ENCODE measurements at regions not wholly inside any gene's neighbourhood (a gene's known extent, or its start where the extent isn't known, plus 50 kb on each side); places are given as distances from the start of the nearest gene placed in this dataset.

DNA sequence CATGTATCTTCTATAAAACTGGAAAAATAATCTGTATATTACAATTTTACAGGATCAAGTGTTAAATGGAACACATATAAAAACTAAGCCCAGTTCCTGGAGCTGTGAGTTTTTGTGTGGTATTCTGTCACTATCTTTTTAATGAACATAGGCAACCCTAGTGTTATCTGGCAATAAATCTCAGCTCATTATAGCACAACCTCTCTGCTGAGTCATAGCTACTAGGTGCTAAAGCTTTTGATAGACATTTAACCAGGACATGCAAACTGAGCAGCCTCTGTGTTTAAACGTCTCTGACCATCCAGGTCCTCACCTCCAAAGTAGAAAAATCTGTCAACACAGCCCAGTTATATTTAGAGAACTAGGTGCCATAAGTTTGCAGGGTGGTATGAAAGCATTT lies 91.0 kb upstream of the CARD18 start (continued):
- TF ChIP-seq GATAD2B (conservative IDR thresholded peaks at IDR 0.05; ENCODE audit: low read depth) (no peak), CHD1 (IDR thresholded peaks at IDR 0.05; ENCODE audit: low read depth, low read length) (no peak), CREM (IDR thresholded peaks at IDR 0.05; ENCODE audit: low read depth) (no peak)
- TF ChIP-seq, protein P1, sequence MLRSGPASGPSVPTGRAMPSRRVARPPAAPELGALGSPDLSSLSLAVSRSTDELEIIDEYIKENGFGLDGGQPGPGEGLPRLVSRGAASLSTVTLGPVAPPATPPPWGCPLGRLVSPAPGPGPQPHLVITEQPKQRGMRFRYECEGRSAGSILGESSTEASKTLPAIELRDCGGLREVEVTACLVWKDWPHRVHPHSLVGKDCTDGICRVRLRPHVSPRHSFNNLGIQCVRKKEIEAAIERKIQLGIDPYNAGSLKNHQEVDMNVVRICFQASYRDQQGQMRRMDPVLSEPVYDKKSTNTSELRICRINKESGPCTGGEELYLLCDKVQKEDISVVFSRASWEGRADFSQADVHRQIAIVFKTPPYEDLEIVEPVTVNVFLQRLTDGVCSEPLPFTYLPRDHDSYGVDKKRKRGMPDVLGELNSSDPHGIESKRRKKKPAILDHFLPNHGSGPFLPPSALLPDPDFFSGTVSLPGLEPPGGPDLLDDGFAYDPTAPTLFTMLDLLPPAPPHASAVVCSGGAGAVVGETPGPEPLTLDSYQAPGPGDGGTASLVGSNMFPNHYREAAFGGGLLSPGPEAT (IDR thresholded peaks at IDR 0.05; ENCODE audit: low read depth): no peak

DNA sequence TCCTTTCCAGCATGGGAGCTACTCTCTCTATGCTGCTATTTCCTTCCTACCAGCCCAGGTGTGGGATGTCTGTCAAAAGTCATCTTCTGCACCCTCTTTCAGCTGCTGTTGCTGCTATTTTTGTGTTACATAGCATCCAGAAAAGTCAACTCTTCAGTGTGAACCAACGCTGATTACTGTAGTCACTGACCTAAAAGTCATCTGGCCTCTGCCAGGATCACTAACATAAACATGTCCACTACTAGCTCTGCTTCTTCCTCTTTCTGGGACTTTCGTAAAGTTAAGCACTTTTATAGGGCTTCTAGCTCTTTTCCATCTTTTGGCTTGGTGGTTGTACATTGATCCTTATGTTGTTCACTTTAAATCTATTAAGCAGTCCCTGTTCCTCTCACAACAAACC lies 90.2 kb upstream of the CARD18 start:
- no peak for TF ChIP-seq NFYB (IDR thresholded peaks at IDR 0.05; ENCODE audit: insufficient read depth, low read depth, low read length)

DNA sequence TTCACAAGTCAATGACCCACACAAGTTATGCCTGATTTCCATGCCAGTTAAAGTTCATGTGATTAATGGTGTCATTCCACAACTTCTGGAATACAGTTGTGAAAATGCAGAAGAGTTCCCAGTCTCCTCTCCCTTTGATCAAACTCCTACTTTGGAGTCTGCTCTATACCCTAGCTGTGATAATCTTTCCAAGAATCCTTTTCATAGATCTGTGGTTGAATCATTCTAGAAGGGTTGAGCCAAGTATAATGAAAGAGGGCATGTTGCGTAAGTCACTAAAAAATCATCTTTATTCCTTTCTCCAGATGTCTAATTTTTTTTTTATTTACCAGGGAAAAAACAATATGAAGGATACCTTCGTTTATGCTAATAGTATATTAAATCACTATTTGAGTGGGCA lies 89.7 kb upstream of the CARD18 start:
- no TSS peak for BruUV-seq (replicated peaks)
- WGBS (ENCODE audit: insufficient coverage, insufficient replicate concordance, low lambda C conversion rate, missing lambda C conversion rate): 18% methylated on average over 2 of the region's 2 CpGs

More for the DNA sequence above, 90.2 kb upstream of the CARD18 start:
- Histone ChIP-seq H3K9me3 (replicated peaks; ENCODE audit: control insufficient read depth, insufficient read depth, low read length) (no peaks in the 10 kb centered on the region), H2AFZ (ENCODE audit: control insufficient read depth, low read depth, low read length) (no peak overlapping the region), H3K9ac (ENCODE audit: control insufficient read depth, insufficient read depth, low read length) (no peak overlapping the region), H3K27me3 (replicated peaks in 1 of 2; ENCODE audit: control insufficient read depth in 2 of 2, insufficient read depth in 2 of 2, low read length in 1 of 2) (no peaks in the 10 kb centered on the region), H4K20me1 (ENCODE audit: control insufficient read depth, insufficient read depth) (no peaks in the 10 kb centered on the region), H3K4me1 (ENCODE audit: control insufficient read depth, insufficient read depth, low read length) (no peaks in the 10 kb centered on the region), H3K4me3 (no peak overlapping the region), H3K36me3 (ENCODE audit: control insufficient read depth in 2 of 2, insufficient read depth in 2 of 2, low read length in 1 of 2) (no peaks in the 10 kb centered on the region), H3K4me2 (ENCODE audit: control insufficient read depth, insufficient read depth) (no peak overlapping the region), H3K79me2 (ENCODE audit: control insufficient read depth, insufficient read depth, low read length) (no peaks in the 10 kb centered on the region), H3K27ac (ENCODE audit: control insufficient read depth, insufficient read depth) (no peak overlapping the region)
- ChIA-PET SMC1A (ENCODE audit: uncharacterized antibody, unreplicated experiment) (no interaction called here), RAD21 (ENCODE audit: unreplicated experiment) (no interaction called here), CTCF (no interaction called here), POLR2A (no interaction called here)
- in situ Hi-C loops (cut with MboI) (no loop called here), intact Hi-C loops (cut with micrococcal nuclease; ENCODE audit: unreplicated experiment) (no loop called here)
- BruUV-seq (replicated peaks): no TSS peak
- ATAC-seq (no peak), DNase-seq (ENCODE audit: low read depth, low spot score) (no peak), FAIRE-seq (no peak)
- WGBS (ENCODE audit: insufficient coverage, insufficient replicate concordance, low lambda C conversion rate, missing lambda C conversion rate): 0% methylated on average over 2 of the region's 2 CpGs

More for the DNA sequence above, 89.7 kb upstream of the CARD18 start:
- no peak overlapping the region for H2AFZ ChIP-seq (ENCODE audit: control insufficient read depth, low read depth, low read length)
- H3K9ac ChIP-seq (ENCODE audit: control insufficient read depth, insufficient read depth, low read length): no peak overlapping the region
- ChIA-PET SMC1A (ENCODE audit: uncharacterized antibody, unreplicated experiment) (interaction anchor here (1.3 kb wide), 1 partner anchor 15 kb away, joined by 3 read pairs; no protein-coding TSS in a partner anchor), CTCF (no interaction called here), RAD21 (ENCODE audit: unreplicated experiment) (no interaction called here), POLR2A (no interaction called here)
- in situ Hi-C loops (cut with MboI): no loop called here
- no peaks in the 10 kb centered on the region for H3K9me3 ChIP-seq (replicated peaks; ENCODE audit: control insufficient read depth, insufficient read depth, low read length)
- no peaks in the 10 kb centered on the region for H3K27me3 ChIP-seq (replicated peaks in 1 of 2; ENCODE audit: control insufficient read depth in 2 of 2, insufficient read depth in 2 of 2, low read length in 1 of 2)
- H3K4me2 ChIP-seq (ENCODE audit: control insufficient read depth, insufficient read depth): no peak overlapping the region
- TF ChIP-seq RFX5 (IDR thresholded peaks at IDR 0.05; ENCODE audit: low read depth, low read length): no peak
- TF ChIP-seq SMARCA5 (IDR thresholded peaks at IDR 0.05): no peak
- no peak for TF ChIP-seq GABPA (IDR thresholded peaks at IDR 0.05; ENCODE audit: low read depth)
- no peak for TF ChIP-seq NFYB (IDR thresholded peaks at IDR 0.05; ENCODE audit: insufficient read depth, low read depth, low read length)
- TF ChIP-seq GATAD2B (conservative IDR thresholded peaks at IDR 0.05; ENCODE audit: low read depth): no peak
- TF ChIP-seq EP300 (IDR thresholded peaks at IDR 0.05; ENCODE audit: borderline replicate concordance in 1 of 2, control insufficient read depth in 1 of 2, low read depth in 2 of 2, low read length in 2 of 2): no peak
- no peak for TF ChIP-seq ATF7 (IDR thresholded peaks at IDR 0.05; ENCODE audit: low read depth)
- TF ChIP-seq CBX3 (IDR thresholded peaks at IDR 0.05; ENCODE audit: borderline replicate concordance, low read depth): no peak
- TF ChIP-seq, protein P2, sequence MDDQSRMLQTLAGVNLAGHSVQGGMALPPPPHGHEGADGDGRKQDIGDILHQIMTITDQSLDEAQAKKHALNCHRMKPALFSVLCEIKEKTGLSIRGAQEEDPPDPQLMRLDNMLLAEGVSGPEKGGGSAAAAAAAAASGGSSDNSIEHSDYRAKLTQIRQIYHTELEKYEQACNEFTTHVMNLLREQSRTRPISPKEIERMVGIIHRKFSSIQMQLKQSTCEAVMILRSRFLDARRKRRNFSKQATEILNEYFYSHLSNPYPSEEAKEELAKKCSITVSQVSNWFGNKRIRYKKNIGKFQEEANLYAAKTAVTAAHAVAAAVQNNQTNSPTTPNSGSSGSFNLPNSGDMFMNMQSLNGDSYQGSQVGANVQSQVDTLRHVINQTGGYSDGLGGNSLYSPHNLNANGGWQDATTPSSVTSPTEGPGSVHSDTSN (IDR thresholded peaks at IDR 0.05; ENCODE audit: insufficient replicate concordance, low read depth, low read length): no peak
- no peaks in the 10 kb centered on the region for H3K79me2 ChIP-seq (ENCODE audit: control insufficient read depth, insufficient read depth, low read length)
- ATAC-seq (no peak), DNase-seq (ENCODE audit: low read depth, low spot score) (no peak), FAIRE-seq (no peak)
- H4K20me1 ChIP-seq (ENCODE audit: control insufficient read depth, insufficient read depth): no peaks in the 10 kb centered on the region
- intact Hi-C loops (cut with micrococcal nuclease; ENCODE audit: unreplicated experiment): no loop called here
- H3K36me3 ChIP-seq (ENCODE audit: control insufficient read depth in 2 of 2, insufficient read depth in 2 of 2, low read length in 1 of 2): no peaks in the 10 kb centered on the region
- H3K27ac ChIP-seq (ENCODE audit: control insufficient read depth, insufficient read depth): no peak overlapping the region
- no peak overlapping the region for H3K4me3 ChIP-seq
- H3K4me1 ChIP-seq (ENCODE audit: control insufficient read depth, insufficient read depth, low read length): no peaks in the 10 kb centered on the region

All from GM12878 (cell line).